Left lung (tissue), 4 donors: ENCODE measurements at regions not wholly inside any gene's neighbourhood (a gene's known extent, or its start where the extent isn't known, plus 50 kb on each side); places are given as distances from the start of the nearest gene placed in this dataset.

Experiments
- ATAC-seq: fragments of 200-7000 bp; cut with Tn5 transposase; one replicate; pipeline ENCODE4 v1.9.1; 2020; ENCODE audit warnings: moderate library complexity
- DNase-seq, 4 donors: peaks; one replicate each; pipeline ENCODE4 v3.0.0-alpha.2; 2013 to 2020
- H3K27ac ChIP-seq, 2 donors: fragments of 200-600 bp; sonication (generic) in 1 of 2; one replicate each; pipeline versions ENCODE4 v1.5.0 to v1.8.0; 2020 to 2021
- H3K27me3 ChIP-seq, 2 donors: fragments of 200-600 bp; sonication (generic) in 1 of 2; one replicate each; pipeline versions ENCODE4 v1.5.0 to v1.8.0; 2020 to 2021
- H3K36me3 ChIP-seq, 2 donors: fragments of 200-600 bp; sonication (generic) in 1 of 2; one replicate each; pipeline versions ENCODE4 v1.5.0 to v1.8.0; 2020 to 2021
- H3K4me1 ChIP-seq, 2 donors: fragments of 200-600 bp; one replicate each; pipeline ENCODE4 v1.8.0; 2021
- H3K4me3 ChIP-seq, 2 donors: fragments of 200-600 bp; sonication (generic) in 1 of 2; one replicate each; pipeline versions ENCODE4 v1.5.0 to v1.8.0; 2020 to 2021; ENCODE audit warnings: mild to moderate bottlenecking in 1 of 2
- H3K9me3 ChIP-seq, 2 donors: fragments of 200-600 bp; sonication (generic) in 1 of 2; one replicate each; pipeline versions ENCODE4 v1.5.0 to v1.8.0; 2020 to 2021
- intact Hi-C, 2 donors: fragments of 100-400 bp; cut with DNase I; formaldehyde crosslinking; loops; one replicate each; pipeline versions ENCODE4 v1.11.2 to v1.14.2; 2022
- TF ChIP-seq, protein P1 (sequence below), 2 donors: fragments of 200-600 bp; sonication (generic) in 1 of 2; IDR thresholded peaks; one replicate each; pipeline versions ENCODE4 v1.5.0 to v1.8.0; 2021; ENCODE audit warnings: antibody characterized with exemption in 2 of 2
- donor health status: DM: no; HTN: yes; CAD: no.
- donor health status: DM: no; HTN: no; CAD: no.

DNA sequence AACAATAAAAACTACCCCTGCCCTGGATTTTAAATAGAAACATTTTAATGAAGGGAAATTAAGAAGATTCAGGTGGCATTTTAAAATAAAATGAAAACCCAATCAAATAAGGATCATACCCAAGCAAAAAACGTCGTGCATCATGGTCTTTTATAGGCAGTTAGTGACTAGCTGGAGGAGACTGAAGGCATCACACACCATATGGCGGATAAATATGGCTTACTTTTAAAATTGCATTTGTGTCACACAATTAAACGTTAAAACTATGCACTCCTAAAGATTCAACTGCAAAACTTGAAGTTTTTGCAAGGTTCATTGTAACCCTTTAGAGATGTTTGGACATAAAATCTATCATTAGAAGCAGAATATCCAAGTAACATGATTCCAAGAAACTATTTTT lies 200.1 kb upstream of the NRG3 start:
- H3K4me1 ChIP-seq = no peaks in the 10 kb centered on the region
- intact Hi-C loops = no loop called here
- peaks cover 0 to 10% of the 10 kb centered on the region in 2 donors for H3K9me3 ChIP-seq
- DNase-seq = no peak
- no peaks in the 10 kb centered on the region for H3K36me3 ChIP-seq
- ATAC-seq = no peak
- no peak overlapping the region for H3K27ac ChIP-seq
- H3K27me3 ChIP-seq = no peaks in the 10 kb centered on the region
- TF ChIP-seq, protein P1, sequence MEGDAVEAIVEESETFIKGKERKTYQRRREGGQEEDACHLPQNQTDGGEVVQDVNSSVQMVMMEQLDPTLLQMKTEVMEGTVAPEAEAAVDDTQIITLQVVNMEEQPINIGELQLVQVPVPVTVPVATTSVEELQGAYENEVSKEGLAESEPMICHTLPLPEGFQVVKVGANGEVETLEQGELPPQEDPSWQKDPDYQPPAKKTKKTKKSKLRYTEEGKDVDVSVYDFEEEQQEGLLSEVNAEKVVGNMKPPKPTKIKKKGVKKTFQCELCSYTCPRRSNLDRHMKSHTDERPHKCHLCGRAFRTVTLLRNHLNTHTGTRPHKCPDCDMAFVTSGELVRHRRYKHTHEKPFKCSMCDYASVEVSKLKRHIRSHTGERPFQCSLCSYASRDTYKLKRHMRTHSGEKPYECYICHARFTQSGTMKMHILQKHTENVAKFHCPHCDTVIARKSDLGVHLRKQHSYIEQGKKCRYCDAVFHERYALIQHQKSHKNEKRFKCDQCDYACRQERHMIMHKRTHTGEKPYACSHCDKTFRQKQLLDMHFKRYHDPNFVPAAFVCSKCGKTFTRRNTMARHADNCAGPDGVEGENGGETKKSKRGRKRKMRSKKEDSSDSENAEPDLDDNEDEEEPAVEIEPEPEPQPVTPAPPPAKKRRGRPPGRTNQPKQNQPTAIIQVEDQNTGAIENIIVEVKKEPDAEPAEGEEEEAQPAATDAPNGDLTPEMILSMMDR (IDR thresholded peaks at IDR 0.05) = no peak
- H3K4me3 ChIP-seq = no peak overlapping the region

DNA sequence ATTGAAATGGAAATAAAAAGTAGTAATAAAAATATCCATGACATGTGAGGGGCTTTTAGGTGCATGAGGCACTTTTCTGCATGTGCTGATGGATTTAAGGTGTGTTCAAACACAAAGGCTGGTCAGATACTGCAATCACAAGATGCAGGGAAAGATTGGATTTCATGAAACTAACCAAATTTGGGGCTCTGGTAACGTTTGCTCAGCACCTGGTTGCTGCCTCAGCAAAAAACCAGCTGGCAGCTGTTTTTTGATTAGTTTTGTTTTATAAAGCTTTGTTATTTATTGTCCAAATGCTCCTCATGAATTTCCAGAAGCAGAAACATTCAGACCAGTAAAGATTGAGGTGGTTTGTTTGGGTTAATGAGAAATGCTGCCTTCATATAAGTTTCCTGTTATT lies 195.7 kb upstream of the NRG3 start:
- DNase-seq (no peak), ATAC-seq (no peak)
- Histone ChIP-seq H3K4me3 (no peak overlapping the region), H3K4me1 (no peaks in the 10 kb centered on the region), H3K27me3 (no peaks in the 10 kb centered on the region), H3K27ac (no peak overlapping the region), H3K36me3 (no peaks in the 10 kb centered on the region), H3K9me3 (no peaks in the 10 kb centered on the region)
- intact Hi-C loops = no loop called here
- TF ChIP-seq, protein P1 (IDR thresholded peaks at IDR 0.05) = no peak

DNA sequence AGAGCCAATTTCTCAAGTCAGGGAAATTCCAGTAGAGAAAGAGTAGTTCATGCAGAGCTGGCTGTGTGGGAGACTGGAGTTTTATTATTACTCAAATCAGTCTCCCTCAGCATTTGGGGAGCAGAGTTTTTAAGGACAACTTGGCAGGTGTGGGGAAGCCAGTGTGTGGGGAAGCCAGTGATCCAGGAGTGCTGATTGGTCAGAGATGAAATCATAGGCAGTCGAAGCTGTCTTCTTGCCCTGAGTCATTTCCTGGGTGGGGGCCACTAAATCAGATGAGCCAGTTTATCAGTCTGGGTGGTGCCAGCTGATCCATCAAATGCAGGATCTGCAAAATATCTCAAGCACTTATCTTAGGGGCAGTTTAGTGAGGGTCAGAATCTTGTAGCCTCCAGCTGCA lies 194.6 kb upstream of the NRG3 start:
- intact Hi-C loops = no loop called here
- no peaks in the 10 kb centered on the region for H3K9me3 ChIP-seq
- no peak overlapping the region for H3K27ac ChIP-seq
- no peak overlapping the region for H3K4me3 ChIP-seq
- DNase-seq = no peak
- H3K4me1 ChIP-seq = no peaks in the 10 kb centered on the region
- ATAC-seq = no peak
- TF ChIP-seq, protein P1 (IDR thresholded peaks at IDR 0.05) = no peak
- no peaks in the 10 kb centered on the region for H3K36me3 ChIP-seq
- no peaks in the 10 kb centered on the region for H3K27me3 ChIP-seq

- peaks cover 0 to 22% of the 10 kb centered on the region in 2 donors for H3K9me3 ChIP-seq
- DNase-seq (no peak), ATAC-seq (no peak)
- no peaks in the 10 kb centered on the region for H3K36me3 ChIP-seq
- TF ChIP-seq, protein P1 (IDR thresholded peaks at IDR 0.05) = no peak
- H3K27ac ChIP-seq = no peak overlapping the region
- intact Hi-C loops = no loop called here
- H3K4me3 ChIP-seq = no peak overlapping the region
- no peaks in the 10 kb centered on the region for H3K4me1 ChIP-seq
- H3K27me3 ChIP-seq = no peaks in the 10 kb centered on the region
Observed at GRCh38 chr10:81688459-81688858, 186.5 kb upstream of the NRG3 start.

- Histone ChIP-seq H3K9me3 (peaks cover 0 to 39% of the 10 kb centered on the region in 2 donors), H3K4me1 (no peaks in the 10 kb centered on the region), H3K4me3 (no peak overlapping the region), H3K27me3 (no peaks in the 10 kb centered on the region), H3K36me3 (no peaks in the 10 kb centered on the region), H3K27ac (no peak overlapping the region)
- TF ChIP-seq, protein P1 (IDR thresholded peaks at IDR 0.05) = no peak
- DNase-seq (peak in 1 of 4 donors; percentile 47), ATAC-seq (no peak)
- intact Hi-C loops = no loop called here
Observed at GRCh38 chr10:81696609-81697388, 178.2 kb upstream of the NRG3 start.
